ENCODE measurements at regions not wholly inside any gene's neighbourhood (a gene's known extent, or its start where the extent isn't known, plus 50 kb on each side); places are given as distances from the start of the nearest gene placed in this dataset.

GRCh38 chr7:51621956-51622355, 305.3 kb upstream of the COBL start:
- TF ChIP-seq CTCF (IDR thresholded peaks at IDR 0.05; ENCODE audit: insufficient read depth, low read depth, low read length) = no peak
- H3K4me3 ChIP-seq (ENCODE audit: low read depth, low read length) = no peak overlapping the region
- no peak for DNase-seq (ENCODE audit: low read depth)

- no peak for TF ChIP-seq CTCF (IDR thresholded peaks at IDR 0.05; ENCODE audit: insufficient read depth, low read depth, low read length)
- H3K4me3 ChIP-seq (ENCODE audit: low read depth, low read length) = no peak overlapping the region
- DNase-seq (ENCODE audit: low read depth) = no peak
Measured at GRCh38 chr7:51620706-51621105, 304.1 kb upstream of the COBL start.

- DNase-seq (ENCODE audit: low read depth) = no peak
- TF ChIP-seq CTCF (IDR thresholded peaks at IDR 0.05; ENCODE audit: insufficient read depth, low read depth, low read length) = no peak
- no peak overlapping the region for H3K4me3 ChIP-seq (ENCODE audit: low read depth, low read length)
Measured at GRCh38 chr7:51619880-51620279, 303.3 kb upstream of the COBL start.

GRCh38 chr7:51617686-51618085, 301.1 kb upstream of the COBL start:
- no peak overlapping the region for H3K4me3 ChIP-seq (ENCODE audit: low read depth, low read length)
- DNase-seq (ENCODE audit: low read depth) = no peak
- TF ChIP-seq CTCF (IDR thresholded peaks at IDR 0.05; ENCODE audit: insufficient read depth, low read depth, low read length) = no peak

GRCh38 chr7:51613911-51614357, 297.3 kb upstream of the COBL start:
- no peak for DNase-seq (ENCODE audit: low read depth)
- no peak overlapping the region for H3K4me3 ChIP-seq (ENCODE audit: low read depth, low read length)
- no peak for TF ChIP-seq CTCF (IDR thresholded peaks at IDR 0.05; ENCODE audit: insufficient read depth, low read depth, low read length)

GRCh38 chr7:51611937-51612336, 295.3 kb upstream of the COBL start:
- H3K4me3 ChIP-seq (ENCODE audit: low read depth, low read length) = no peak overlapping the region
- no peak for TF ChIP-seq CTCF (IDR thresholded peaks at IDR 0.05; ENCODE audit: insufficient read depth, low read depth, low read length)
- DNase-seq (ENCODE audit: low read depth) = no peak

- H3K4me3 ChIP-seq (ENCODE audit: low read depth, low read length) = no peak overlapping the region
- no peak for DNase-seq (ENCODE audit: low read depth)
- TF ChIP-seq CTCF (IDR thresholded peaks at IDR 0.05; ENCODE audit: insufficient read depth, low read depth, low read length) = no peak
Measured at GRCh38 chr7:51607447-51607846, 290.8 kb upstream of the COBL start.

All from fibroblast of villous mesenchyme (primary cell).